Neural progenitor cell (in vitro differentiated cells): ENCODE measurements at regions not wholly inside any gene's neighbourhood (a gene's known extent, or its start where the extent isn't known, plus 50 kb on each side); places are given as distances from the start of the nearest gene placed in this dataset.
A peak's percentile ranks its signal among the peaks of the same experiment; 100 is the strongest.

Source experiments
- DNase-seq: peaks from one replicate; pipeline ENCODE4 v3.0.0-alpha.2; 2016; ENCODE audit warnings: low spot score
- H2AFZ ChIP-seq: fragments of 200-600 bp; sonication (generic); replicated peaks from 2 replicates; pipeline ENCODE4 v1.6.1; 2016; ENCODE audit warnings: antibody characterized with exemption
- H3F3A ChIP-seq: fragments of 200-600 bp; sonication (generic); 2 replicates; pipeline ENCODE4 v1.6.1; 2016; ENCODE audit warnings: antibody characterized with exemption, low read depth
- H3K27ac ChIP-seq: fragments of 200-600 bp; sonication (generic); 2 replicates; pipeline ENCODE4 v1.5.1; 2016; ENCODE audit warnings: mild to moderate bottlenecking
- H3K27me3 ChIP-seq: fragments of 200-600 bp; sonication (generic); 2 replicates; pipeline ENCODE4 v1.6.1; 2016; ENCODE audit warnings: mild to moderate bottlenecking, moderate library complexity
- H3K36me3 ChIP-seq: fragments of 200-600 bp; sonication (generic); 2 replicates; pipeline ENCODE4 v1.5.1; 2016
- H3K4me1 ChIP-seq: fragments of 200-600 bp; sonication (generic); 2 replicates; pipeline ENCODE4 v1.6.1; 2016; ENCODE audit warnings: mixed run types
- H3K4me2 ChIP-seq: fragments of 200-600 bp; sonication (generic); 2 replicates; pipeline ENCODE4 v1.6.1; 2016
- H3K4me3 ChIP-seq: fragments of 200-600 bp; sonication (generic); 2 replicates; pipeline ENCODE4 v1.5.1; 2016
- H3K79me2 ChIP-seq: fragments of 200-600 bp; sonication (generic); 2 replicates; pipeline ENCODE4 v1.6.1; 2016; ENCODE audit warnings: low read depth
- H3K9ac ChIP-seq: fragments of 200-600 bp; sonication (generic); 2 replicates; pipeline ENCODE4 v1.6.1; 2016
- H3K9me3 ChIP-seq: fragments of 200-600 bp; sonication (generic); 2 replicates; pipeline ENCODE4 v1.5.1; 2016; ENCODE audit warnings: low read depth
- H4K20me1 ChIP-seq: fragments of 200-600 bp; sonication (generic); 2 replicates; pipeline ENCODE4 v1.6.1; 2016; ENCODE audit warnings: low read depth
- H3K27ac Mint-ChIP-seq: 3 replicates; pipeline ENCODE4 v1.8.0; 2021; ENCODE audit warnings: mixed read lengths
- H3K27me3 Mint-ChIP-seq: 2 replicates; pipeline ENCODE4 v1.8.0; 2022; ENCODE audit warnings: low read depth, mild to moderate bottlenecking, inconsistent platforms, moderate library complexity, mixed read lengths; ENCODE audit not compliant: insufficient read depth
- H3K36me3 Mint-ChIP-seq: 3 replicates; pipeline ENCODE4 v1.8.0; 2021; ENCODE audit warnings: mixed read lengths
- H3K4me1 Mint-ChIP-seq: 3 replicates; pipeline ENCODE4 v1.8.0; 2021; ENCODE audit warnings: mixed read lengths
- H3K4me3 Mint-ChIP-seq: 3 replicates; pipeline ENCODE4 v1.8.0; 2021; ENCODE audit warnings: mild to moderate bottlenecking, moderate library complexity, mixed read lengths
- H3K9me3 Mint-ChIP-seq: 3 replicates; pipeline ENCODE4 v1.8.0; 2020; ENCODE audit warnings: mixed read lengths
- EZH2 ChIP-seq: fragments of 200-600 bp; sonication (generic); IDR thresholded peaks from 2 replicates; pipeline ENCODE4 v1.6.1; 2017; ENCODE audit warnings: antibody characterized with exemption, mild to moderate bottlenecking, moderate library complexity
- EZH2phosphoT487 ChIP-seq: fragments of 200-600 bp; sonication (generic); IDR thresholded peaks from 2 replicates; pipeline ENCODE4 v1.6.1; 2017; ENCODE audit warnings: antibody characterized with exemption
- TF ChIP-seq, protein P1 (sequence below): fragments of 200-600 bp; sonication (generic); IDR thresholded peaks from 2 replicates; pipeline ENCODE4 v1.5.1; 2017; ENCODE audit warnings: antibody characterized with exemption, mild to moderate bottlenecking

DNA sequence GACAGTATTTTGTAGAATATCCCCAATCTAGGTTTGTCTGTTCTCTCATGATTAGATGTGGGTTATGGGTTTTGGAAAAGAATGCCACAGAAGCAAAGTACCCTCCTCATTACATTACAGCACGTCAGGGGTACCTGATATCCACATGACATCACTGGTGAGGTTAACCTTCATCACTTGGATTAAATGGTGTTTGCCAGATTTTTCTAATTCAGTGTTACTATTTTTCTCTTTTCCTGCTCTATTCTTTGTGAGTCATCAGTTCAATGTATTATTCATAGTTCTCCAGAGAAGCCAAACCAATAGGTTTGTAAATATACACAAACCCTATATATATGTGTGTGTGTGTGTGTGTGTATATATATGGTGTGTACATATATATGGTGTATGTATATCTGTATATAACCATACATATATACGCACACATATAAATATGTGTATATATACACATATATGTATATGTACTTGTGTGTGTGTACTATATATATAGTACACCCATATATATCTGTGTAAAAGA, 131.4 kb downstream of the LMNTD1 start:
- H3K4me1 Mint-ChIP-seq, result no peaks in the 10 kb centered on the region
- Histone ChIP-seq H2AFZ (no peak overlapping the region), H3K36me3 (no peaks in the 10 kb centered on the region), H3K27me3 (no peaks in the 10 kb centered on the region), H3K4me1 (no peaks in the 10 kb centered on the region), H3K9me3 (no peaks in the 10 kb centered on the region), H3F3A (no peaks in the 10 kb centered on the region), H3K4me2 (no peak overlapping the region), H3K9ac (no peak overlapping the region), H4K20me1 (no peaks in the 10 kb centered on the region), H3K27ac (no peak overlapping the region), H3K79me2 (no peaks in the 10 kb centered on the region), H3K4me3 (no peak overlapping the region)
- TF ChIP-seq, protein P1, sequence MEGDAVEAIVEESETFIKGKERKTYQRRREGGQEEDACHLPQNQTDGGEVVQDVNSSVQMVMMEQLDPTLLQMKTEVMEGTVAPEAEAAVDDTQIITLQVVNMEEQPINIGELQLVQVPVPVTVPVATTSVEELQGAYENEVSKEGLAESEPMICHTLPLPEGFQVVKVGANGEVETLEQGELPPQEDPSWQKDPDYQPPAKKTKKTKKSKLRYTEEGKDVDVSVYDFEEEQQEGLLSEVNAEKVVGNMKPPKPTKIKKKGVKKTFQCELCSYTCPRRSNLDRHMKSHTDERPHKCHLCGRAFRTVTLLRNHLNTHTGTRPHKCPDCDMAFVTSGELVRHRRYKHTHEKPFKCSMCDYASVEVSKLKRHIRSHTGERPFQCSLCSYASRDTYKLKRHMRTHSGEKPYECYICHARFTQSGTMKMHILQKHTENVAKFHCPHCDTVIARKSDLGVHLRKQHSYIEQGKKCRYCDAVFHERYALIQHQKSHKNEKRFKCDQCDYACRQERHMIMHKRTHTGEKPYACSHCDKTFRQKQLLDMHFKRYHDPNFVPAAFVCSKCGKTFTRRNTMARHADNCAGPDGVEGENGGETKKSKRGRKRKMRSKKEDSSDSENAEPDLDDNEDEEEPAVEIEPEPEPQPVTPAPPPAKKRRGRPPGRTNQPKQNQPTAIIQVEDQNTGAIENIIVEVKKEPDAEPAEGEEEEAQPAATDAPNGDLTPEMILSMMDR, result no peak
- no peak for TF ChIP-seq EZH2phosphoT487
- no peak for TF ChIP-seq EZH2
- peaks cover 2% of the 10 kb centered on the region for H3K27me3 Mint-ChIP-seq
- no peak for DNase-seq
- peaks cover 2% of the 10 kb centered on the region for H3K9me3 Mint-ChIP-seq
- H3K36me3 Mint-ChIP-seq, result no peaks in the 10 kb centered on the region
- H3K4me3 Mint-ChIP-seq, result no peak overlapping the region
- no peak overlapping the region for H3K27ac Mint-ChIP-seq

DNA sequence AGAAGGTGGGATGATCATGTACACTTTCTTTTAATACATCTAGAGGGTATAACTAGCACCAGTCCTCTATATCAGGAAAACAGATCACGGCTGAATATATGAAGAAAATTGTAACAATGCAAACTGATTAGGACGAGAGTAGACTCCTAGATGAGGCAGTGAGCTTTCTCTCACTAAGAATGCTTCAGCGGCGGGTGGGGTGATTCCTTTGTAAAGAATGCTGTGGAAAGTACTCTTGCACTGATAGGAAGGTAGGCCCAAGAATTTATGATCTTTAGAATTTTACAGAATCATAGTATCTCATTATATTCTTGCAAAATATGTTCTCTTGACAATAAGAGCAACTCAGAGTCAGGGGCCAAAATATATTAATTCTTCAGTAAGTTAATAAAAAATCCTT, 133.0 kb downstream of the LMNTD1 start:
- no peaks in the 10 kb centered on the region for H3K4me1 Mint-ChIP-seq
- no peaks in the 10 kb centered on the region for H3K36me3 Mint-ChIP-seq
- no peaks in the 10 kb centered on the region for H3K9me3 Mint-ChIP-seq
- Histone ChIP-seq H3K4me1 (no peaks in the 10 kb centered on the region), H2AFZ (no peak overlapping the region), H3K9ac (no peak overlapping the region), H4K20me1 (no peaks in the 10 kb centered on the region), H3K27ac (no peak overlapping the region), H3K9me3 (no peaks in the 10 kb centered on the region), H3K4me2 (no peak overlapping the region), H3K36me3 (no peaks in the 10 kb centered on the region), H3K79me2 (no peaks in the 10 kb centered on the region), H3F3A (no peaks in the 10 kb centered on the region), H3K27me3 (no peaks in the 10 kb centered on the region), H3K4me3 (no peak overlapping the region)
- H3K27ac Mint-ChIP-seq, result no peak overlapping the region
- no peak overlapping the region for H3K4me3 Mint-ChIP-seq
- peak; percentile 5 for DNase-seq
- TF ChIP-seq EZH2 (no peak), EZH2phosphoT487 (no peak)
- TF ChIP-seq, protein P1, result no peak
- peaks cover 2% of the 10 kb centered on the region for H3K27me3 Mint-ChIP-seq

DNA sequence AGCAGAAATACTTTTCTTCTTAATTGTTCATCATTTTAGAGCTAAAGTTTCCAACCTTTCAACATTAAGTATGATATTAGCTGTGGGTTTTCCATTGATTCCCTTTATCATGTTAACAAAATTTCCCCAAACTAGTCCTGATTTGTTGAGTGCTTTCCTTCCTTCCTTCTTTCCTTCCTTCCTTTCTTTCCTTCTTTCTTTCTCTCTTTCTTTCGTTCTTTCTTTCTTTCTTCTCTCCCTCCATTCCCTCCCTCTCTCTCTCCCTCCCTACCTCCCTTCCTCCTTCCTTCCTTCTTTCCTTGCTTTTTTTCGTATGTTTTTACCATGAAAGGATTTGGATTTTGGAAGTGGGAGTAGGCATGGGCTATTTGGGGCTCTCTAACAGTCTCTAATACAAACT, 133.5 kb downstream of the LMNTD1 start:
- Mint-ChIP-seq H3K27ac (no peak overlapping the region), H3K4me3 (no peak overlapping the region)
- no peak overlapping the region for H2AFZ ChIP-seq

More for the DNA sequence above, 133.5 kb downstream of the LMNTD1 start:
- no peaks in the 10 kb centered on the region for H4K20me1 ChIP-seq
- no peak overlapping the region for H3K27ac ChIP-seq
- Mint-ChIP-seq H3K4me1 (no peaks in the 10 kb centered on the region), H3K9me3 (no peaks in the 10 kb centered on the region), H3K36me3 (no peaks in the 10 kb centered on the region), H3K27me3 (peaks cover 2% of the 10 kb centered on the region)
- H3K27me3 ChIP-seq, result no peaks in the 10 kb centered on the region
- no peaks in the 10 kb centered on the region for H3K36me3 ChIP-seq
- no peak for DNase-seq
- no peaks in the 10 kb centered on the region for H3F3A ChIP-seq
- no peak overlapping the region for H3K9ac ChIP-seq
- TF ChIP-seq EZH2phosphoT487 (no peak), EZH2 (no peak)
- TF ChIP-seq, protein P1, result no peak
- no peaks in the 10 kb centered on the region for H3K79me2 ChIP-seq
- H3K9me3 ChIP-seq, result no peaks in the 10 kb centered on the region
- no peak overlapping the region for H3K4me2 ChIP-seq
- H3K4me1 ChIP-seq, result no peaks in the 10 kb centered on the region
- no peak overlapping the region for H3K4me3 ChIP-seq
